ENCODE measurements at regions not wholly inside any gene's neighbourhood (a gene's known extent, or its start where the extent isn't known, plus 50 kb on each side); places are given as distances from the start of the nearest gene placed in this dataset.
"Not testable (repeated sequence)": the region's sequence is repeated elsewhere in the genome, so short reads cannot be mapped to it uniquely, and the experiment has no call there.

DNA sequence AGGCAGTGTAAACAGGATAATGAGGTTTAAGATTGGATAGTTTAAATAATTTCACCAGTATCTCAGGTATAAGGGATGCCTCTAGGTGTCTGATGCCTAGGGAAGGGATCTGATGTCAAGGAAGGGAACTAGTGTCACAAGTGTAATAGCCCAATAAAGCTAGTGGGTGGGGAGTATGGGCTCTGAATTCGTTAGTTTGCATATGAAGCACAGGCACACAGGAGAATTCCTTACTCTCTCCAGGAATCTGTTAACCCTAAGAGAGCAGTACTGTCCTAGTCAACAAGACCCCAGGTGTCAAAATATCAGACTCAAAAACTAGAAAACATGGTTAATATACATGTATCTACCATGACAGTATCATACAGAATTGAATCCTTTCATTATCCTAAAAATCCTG, 352.5 kb upstream of the CYLC2 start:
- ATAC-seq (replicated peaks) = no peak
- H3K27ac Mint-ChIP-seq = no peak overlapping the region
- no peaks in the 10 kb centered on the region for H3K27me3 Mint-ChIP-seq
- H3K9me3 Mint-ChIP-seq = peaks cover 3% of the 10 kb centered on the region
- H3K4me3 Mint-ChIP-seq = no peak overlapping the region
- H3K4me1 Mint-ChIP-seq = no peaks in the 10 kb centered on the region
- H3K36me3 Mint-ChIP-seq (ENCODE audit: low read depth) = no peaks in the 10 kb centered on the region

DNA sequence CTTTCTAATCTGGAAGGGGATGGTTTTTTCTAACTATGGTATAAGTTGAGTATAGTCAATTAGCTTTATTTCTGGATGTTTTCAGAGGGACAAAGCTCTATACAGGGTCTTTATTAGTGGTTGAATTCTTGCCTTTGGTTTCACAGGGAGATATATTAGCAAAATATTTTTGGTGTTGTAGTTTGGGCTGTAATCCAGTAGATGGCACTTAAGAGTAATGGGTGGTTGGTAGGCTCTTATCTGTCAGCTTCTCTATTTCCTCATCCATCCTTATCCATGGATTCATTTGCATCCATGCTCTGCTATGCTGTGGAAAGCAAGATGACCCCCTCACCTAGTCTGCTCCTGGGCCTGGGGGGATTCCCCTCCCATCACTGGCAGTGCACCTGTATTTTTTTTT, 363.6 kb upstream of the CYLC2 start:
- no peak overlapping the region for H3K4me3 Mint-ChIP-seq
- no peaks in the 10 kb centered on the region for H3K27me3 Mint-ChIP-seq
- no peaks in the 10 kb centered on the region for H3K4me1 Mint-ChIP-seq
- no peaks in the 10 kb centered on the region for H3K36me3 Mint-ChIP-seq (ENCODE audit: low read depth)
- H3K27ac Mint-ChIP-seq = no peak overlapping the region
- no peak for ATAC-seq (replicated peaks)
- H3K9me3 Mint-ChIP-seq = peaks cover 13% of the 10 kb centered on the region

DNA sequence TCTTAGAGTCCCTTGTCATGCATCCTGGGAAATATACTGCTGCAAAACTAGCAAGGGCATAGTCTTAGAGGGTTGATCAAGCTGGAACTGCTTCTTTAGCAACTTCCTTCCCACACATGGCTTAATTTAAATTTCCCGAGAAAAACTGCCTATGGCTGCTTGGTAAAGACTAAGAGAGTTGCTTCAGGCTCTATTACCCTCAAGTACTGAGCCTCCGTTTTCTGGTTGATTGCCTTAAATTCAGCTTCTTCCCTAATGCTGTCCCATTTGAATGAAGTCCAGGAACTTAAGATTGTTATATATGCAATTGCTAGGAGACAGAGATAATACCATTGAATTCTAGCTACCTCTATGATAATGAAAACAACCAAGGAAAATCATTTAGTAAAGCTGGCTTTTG, 385.7 kb upstream of the CYLC2 start:
- no peak for ATAC-seq (replicated peaks)

DNA sequence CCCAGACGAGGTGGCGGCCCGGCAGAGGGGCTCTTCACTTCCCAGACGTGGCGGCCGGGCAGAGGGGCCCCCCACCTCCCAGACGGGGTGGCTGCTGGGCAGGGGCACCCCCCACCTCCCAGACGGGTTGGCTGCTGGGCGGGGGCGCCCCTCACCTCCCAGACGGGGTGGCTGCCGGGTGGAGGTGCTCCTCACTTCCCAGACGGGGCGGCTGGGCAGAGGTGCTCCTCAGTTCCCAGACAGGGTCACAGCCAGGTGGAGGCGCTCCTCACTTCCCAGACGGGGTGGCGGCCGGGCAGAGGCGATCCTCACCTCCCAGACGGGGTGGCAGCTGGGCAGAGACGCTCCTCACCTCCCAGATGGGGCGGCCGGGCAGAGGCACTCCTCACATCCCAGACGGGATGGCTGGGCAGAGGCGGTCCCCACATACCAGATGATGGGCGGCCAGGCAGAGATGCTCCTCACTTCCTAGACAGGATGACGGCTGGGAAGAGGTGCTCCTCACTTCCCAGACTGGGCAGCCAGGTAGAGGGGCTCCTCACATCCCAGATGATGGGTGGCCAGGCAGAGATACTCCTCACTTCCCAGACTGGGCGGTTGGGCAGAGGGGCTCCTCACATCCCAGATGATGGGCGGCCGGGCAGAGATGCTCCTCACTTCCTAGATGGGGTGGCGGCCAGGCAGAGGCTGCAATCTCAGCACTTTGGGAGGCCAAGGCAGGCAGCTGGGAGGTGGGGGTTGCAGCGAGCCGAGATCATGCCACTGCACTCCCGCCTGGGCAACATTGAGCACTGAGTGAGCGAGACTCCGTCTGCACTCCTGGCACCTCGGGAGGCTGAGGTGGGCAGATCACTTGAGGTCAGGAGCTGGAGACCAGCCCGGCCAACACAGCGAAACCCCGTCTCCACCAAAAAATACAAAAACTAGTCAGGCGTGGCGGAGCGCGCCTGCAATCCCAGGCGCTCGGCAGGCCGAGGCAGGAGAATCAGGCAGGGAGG, 391.6 kb upstream of the CYLC2 start:
- peaks cover 14% of the 10 kb centered on the region for H3K9me3 Mint-ChIP-seq
- not testable (repeated sequence) for H3K27ac Mint-ChIP-seq; ATAC-seq (replicated peaks); H3K36me3 Mint-ChIP-seq (ENCODE audit: low read depth); H3K4me1 Mint-ChIP-seq; H3K4me3 Mint-ChIP-seq; H3K27me3 Mint-ChIP-seq

More for the DNA sequence above, 385.7 kb upstream of the CYLC2 start:
- H3K9me3 Mint-ChIP-seq = peaks cover 9% of the 10 kb centered on the region
- no peaks in the 10 kb centered on the region for H3K4me1 Mint-ChIP-seq
- no peaks in the 10 kb centered on the region for H3K36me3 Mint-ChIP-seq (ENCODE audit: low read depth)
- H3K27me3 Mint-ChIP-seq = no peaks in the 10 kb centered on the region
- no peak overlapping the region for H3K27ac Mint-ChIP-seq
- no peak overlapping the region for H3K4me3 Mint-ChIP-seq

DNA sequence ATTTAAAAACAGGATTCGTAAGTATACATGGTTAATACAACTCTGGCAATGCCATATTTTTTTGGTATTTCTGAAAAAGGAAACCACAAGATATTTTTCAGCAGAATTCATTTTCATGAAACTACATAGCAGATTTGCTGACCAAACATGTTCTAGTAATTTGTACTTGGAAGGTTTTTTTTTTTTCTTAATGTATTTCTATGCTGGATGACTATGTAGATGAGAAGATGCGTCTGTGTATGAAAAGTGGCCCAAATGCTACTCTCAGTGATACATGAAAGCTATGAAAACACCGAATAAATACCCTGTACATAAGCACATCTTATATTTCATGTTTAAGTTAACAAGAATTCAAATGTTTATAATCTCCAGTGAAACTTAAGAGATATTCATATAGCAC, 400.9 kb upstream of the CYLC2 start:
- Mint-ChIP-seq H3K4me3 (no peak overlapping the region), H3K9me3 (peaks cover 20% of the 10 kb centered on the region)

DNA sequence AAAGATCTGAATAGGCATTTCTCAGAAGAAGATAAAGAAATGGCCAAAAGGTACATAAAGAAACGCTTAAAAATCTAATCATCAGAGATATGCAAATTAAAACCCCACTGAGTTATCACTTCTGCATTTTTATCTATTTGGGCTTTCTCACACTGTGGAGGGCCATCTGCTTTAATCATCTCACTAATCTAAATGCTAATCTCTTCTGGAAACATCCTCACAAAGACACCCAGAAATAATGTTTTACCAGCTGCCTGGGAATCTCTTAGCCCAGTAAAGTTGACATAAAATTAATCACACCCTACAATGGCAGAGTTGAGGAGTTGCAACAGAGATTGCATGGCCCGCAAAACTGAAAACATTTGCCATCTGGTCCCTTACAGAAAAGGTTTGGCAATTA, 407.9 kb upstream of the CYLC2 start:
- H3K4me3 Mint-ChIP-seq = no peak overlapping the region
- no peaks in the 10 kb centered on the region for H3K36me3 Mint-ChIP-seq (ENCODE audit: low read depth)
- H3K27me3 Mint-ChIP-seq = no peaks in the 10 kb centered on the region
- ATAC-seq (replicated peaks) = no peak
- H3K9me3 Mint-ChIP-seq = peaks cover 11% of the 10 kb centered on the region
- no peaks in the 10 kb centered on the region for H3K4me1 Mint-ChIP-seq
- H3K27ac Mint-ChIP-seq = no peak overlapping the region

More for the DNA sequence above, 400.9 kb upstream of the CYLC2 start:
- H3K4me1 Mint-ChIP-seq = no peaks in the 10 kb centered on the region
- no peaks in the 10 kb centered on the region for H3K27me3 Mint-ChIP-seq
- H3K27ac Mint-ChIP-seq = no peak overlapping the region
- no peaks in the 10 kb centered on the region for H3K36me3 Mint-ChIP-seq (ENCODE audit: low read depth)
- no peak for ATAC-seq (replicated peaks)

DNA sequence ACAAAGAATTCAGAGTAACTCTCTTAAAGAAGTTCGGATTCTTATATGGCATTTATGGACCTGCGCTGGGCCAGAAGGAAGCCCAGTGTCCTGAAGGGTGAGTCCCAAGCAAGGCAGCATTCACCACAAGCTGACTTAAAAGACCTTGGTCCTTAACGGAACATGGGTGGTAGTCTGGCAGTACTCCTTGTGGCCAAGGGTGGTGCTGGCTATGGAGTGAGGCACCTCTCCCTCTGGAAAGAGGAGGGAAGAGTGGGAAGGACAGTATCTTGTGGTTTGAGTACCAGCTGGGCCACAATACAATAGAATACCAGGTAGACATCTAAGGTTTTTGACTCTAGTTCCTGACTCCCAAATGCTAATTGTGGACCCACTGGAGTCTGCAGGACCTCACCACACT, 425.7 kb upstream of the CYLC2 start:
- ATAC-seq (replicated peaks) = no peak
- H3K36me3 Mint-ChIP-seq (ENCODE audit: low read depth) = no peaks in the 10 kb centered on the region
- no peaks in the 10 kb centered on the region for H3K27me3 Mint-ChIP-seq
- peaks cover 8% of the 10 kb centered on the region for H3K9me3 Mint-ChIP-seq
- H3K4me1 Mint-ChIP-seq = no peaks in the 10 kb centered on the region
- H3K4me3 Mint-ChIP-seq = no peak overlapping the region
- no peak overlapping the region for H3K27ac Mint-ChIP-seq

DNA sequence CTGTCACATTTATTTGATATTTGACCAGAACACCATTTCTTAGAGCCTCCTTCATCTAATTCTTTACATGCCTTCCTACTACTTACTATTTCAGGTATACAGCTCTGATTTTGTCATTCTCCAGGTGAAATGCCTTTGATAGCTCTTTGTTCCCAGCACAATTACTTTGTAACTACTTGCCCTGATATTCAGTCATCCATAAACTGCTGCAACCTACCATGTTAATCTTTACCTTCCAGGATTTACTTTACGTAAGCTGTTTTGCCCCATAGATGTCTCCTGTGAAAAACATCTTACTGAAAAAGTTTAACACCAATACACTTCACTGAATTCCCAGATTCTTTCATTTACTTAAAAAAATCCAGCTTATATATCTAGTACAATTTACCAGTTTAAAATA, 443.8 kb upstream of the CYLC2 start:
- Mint-ChIP-seq H3K4me1 (no peaks in the 10 kb centered on the region), H3K36me3 (ENCODE audit: low read depth) (no peaks in the 10 kb centered on the region), H3K4me3 (no peak overlapping the region), H3K27me3 (no peaks in the 10 kb centered on the region), H3K9me3 (peaks cover 23% of the 10 kb centered on the region), H3K27ac (no peak overlapping the region)
- ATAC-seq (replicated peaks) = no peak

DNA sequence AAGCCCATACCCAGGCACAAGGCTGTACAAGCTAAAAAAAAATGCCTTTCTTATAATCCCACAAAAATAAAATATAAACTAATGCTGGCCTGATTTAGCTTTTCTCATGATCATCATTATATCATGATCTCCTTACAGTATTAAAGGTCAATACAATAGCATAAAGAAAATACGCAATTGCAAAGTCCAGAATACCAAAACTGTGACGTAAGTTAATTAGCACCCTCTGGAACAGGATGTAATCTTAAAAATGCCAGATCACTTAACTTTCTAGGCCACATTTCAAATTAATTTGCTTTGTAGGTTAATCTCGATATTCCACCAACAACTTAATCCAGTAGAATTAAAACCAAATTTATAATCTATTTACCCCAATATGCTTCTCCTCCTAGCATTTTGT, 444.2 kb upstream of the CYLC2 start:
- Mint-ChIP-seq H3K9me3 (peaks cover 23% of the 10 kb centered on the region), H3K4me1 (no peaks in the 10 kb centered on the region), H3K27ac (no peak overlapping the region), H3K4me3 (no peak overlapping the region), H3K27me3 (no peaks in the 10 kb centered on the region), H3K36me3 (ENCODE audit: low read depth) (no peaks in the 10 kb centered on the region)
- no peak for ATAC-seq (replicated peaks)

DNA sequence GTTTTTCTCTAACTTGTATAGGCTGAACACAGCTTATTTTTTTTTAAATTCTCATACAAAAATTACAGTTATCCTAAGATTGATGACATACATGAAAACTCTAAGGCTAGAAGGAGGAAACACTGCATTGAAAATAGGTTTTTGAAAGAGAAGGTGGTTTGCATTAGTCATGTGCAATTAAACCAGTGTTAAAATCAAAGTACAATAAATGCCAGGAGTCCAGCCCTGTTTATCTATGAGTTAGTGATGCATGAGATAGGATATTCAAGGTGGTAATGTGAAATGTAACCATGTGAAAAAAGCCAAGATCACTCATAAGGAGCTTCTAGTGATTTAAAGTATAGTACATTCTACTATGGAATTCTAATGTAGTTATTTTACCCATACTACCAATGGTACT, 444.9 kb upstream of the CYLC2 start:
- H3K9me3 Mint-ChIP-seq = peaks cover 23% of the 10 kb centered on the region
- no peak overlapping the region for H3K27ac Mint-ChIP-seq
- no peaks in the 10 kb centered on the region for H3K4me1 Mint-ChIP-seq
- H3K27me3 Mint-ChIP-seq = no peaks in the 10 kb centered on the region
- no peak for ATAC-seq (replicated peaks)
- no peak overlapping the region for H3K4me3 Mint-ChIP-seq
- H3K36me3 Mint-ChIP-seq (ENCODE audit: low read depth) = no peaks in the 10 kb centered on the region

DNA sequence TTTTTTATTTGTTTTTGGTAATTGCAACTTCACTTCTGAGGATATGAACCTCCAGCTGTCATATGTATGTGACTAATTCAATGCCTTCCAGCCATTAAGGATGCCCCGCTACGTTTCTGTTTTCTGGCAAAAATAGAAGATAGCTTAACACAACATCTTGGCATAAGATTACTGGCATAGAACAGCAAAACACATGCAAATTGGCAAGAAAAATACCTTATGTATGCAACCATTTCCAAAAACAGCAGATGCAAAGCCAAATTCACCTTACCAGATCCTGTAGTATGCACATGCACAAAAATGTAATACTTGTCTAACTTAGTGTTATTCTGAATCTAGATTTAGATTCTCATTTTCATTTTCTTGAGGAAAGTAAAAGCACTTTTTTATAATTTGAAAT, 461.1 kb upstream of the CYLC2 start:
- H3K27ac Mint-ChIP-seq = no peak overlapping the region
- no peaks in the 10 kb centered on the region for H3K4me1 Mint-ChIP-seq
- no peaks in the 10 kb centered on the region for H3K36me3 Mint-ChIP-seq (ENCODE audit: low read depth)
- ATAC-seq (replicated peaks) = no peak
- H3K9me3 Mint-ChIP-seq = peaks cover 6% of the 10 kb centered on the region
- H3K4me3 Mint-ChIP-seq = no peak overlapping the region
- no peaks in the 10 kb centered on the region for H3K27me3 Mint-ChIP-seq

DNA sequence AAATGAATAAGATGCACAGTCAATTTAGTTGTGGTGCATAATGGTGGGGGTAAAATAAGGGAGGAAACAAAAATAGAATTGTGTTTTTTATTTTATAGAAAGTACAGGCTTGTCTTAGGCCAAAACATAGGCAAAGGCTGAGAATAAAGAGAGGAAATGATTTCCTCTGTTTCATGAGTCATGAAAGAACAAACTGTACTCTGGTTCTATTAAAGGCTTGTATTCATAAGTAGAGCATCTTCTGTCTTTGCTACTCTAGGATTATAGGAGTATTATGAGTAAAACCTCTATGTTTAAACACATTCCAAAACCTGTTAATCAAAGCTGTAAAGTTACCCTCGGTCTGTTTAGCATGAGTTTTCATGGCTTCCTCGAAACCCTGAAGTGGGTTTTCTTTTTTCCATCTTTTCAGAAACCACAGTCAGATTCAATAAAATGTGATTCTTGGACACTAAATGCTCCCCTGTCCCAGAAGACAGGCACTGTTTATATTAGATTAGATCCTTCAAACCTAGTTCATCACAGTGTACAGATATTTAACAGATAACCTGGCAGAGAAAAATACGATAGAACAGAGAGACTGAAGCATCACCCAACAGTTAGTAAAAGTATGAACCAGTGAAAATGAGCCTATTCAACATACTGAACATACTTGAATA, 473.9 kb upstream of the CYLC2 start:
- no peak overlapping the region for H3K27ac Mint-ChIP-seq
- no peak overlapping the region for H3K4me3 Mint-ChIP-seq
- ATAC-seq (replicated peaks) = no peak
- H3K9me3 Mint-ChIP-seq = peaks cover 10% of the 10 kb centered on the region
- no peaks in the 10 kb centered on the region for H3K4me1 Mint-ChIP-seq
- no peaks in the 10 kb centered on the region for H3K36me3 Mint-ChIP-seq (ENCODE audit: low read depth)
- no peaks in the 10 kb centered on the region for H3K27me3 Mint-ChIP-seq

DNA sequence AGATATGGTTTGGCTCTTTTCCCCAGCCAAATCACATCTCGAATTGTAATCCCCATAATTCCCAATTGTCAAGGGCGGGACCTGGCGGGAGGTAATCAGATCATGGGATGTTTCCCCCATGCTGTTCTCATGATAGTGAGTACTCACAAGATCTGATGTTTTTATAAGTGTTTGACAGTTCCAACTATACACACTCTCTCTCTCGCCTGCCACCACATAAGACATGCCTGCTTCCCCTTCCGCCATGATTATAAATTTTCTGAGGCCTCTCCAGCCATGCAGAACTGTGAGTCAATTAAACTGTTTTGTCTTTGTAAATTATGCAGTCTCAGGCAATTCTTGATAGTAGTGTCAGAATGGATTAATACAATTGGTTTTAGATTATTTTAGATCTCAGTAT, 475.7 kb upstream of the CYLC2 start:
- Mint-ChIP-seq H3K4me3 (no peak overlapping the region), H3K27me3 (no peaks in the 10 kb centered on the region), H3K36me3 (ENCODE audit: low read depth) (no peaks in the 10 kb centered on the region), H3K9me3 (peaks cover 17% of the 10 kb centered on the region), H3K27ac (no peak overlapping the region), H3K4me1 (no peaks in the 10 kb centered on the region)
- no peak for ATAC-seq (replicated peaks)

DNA sequence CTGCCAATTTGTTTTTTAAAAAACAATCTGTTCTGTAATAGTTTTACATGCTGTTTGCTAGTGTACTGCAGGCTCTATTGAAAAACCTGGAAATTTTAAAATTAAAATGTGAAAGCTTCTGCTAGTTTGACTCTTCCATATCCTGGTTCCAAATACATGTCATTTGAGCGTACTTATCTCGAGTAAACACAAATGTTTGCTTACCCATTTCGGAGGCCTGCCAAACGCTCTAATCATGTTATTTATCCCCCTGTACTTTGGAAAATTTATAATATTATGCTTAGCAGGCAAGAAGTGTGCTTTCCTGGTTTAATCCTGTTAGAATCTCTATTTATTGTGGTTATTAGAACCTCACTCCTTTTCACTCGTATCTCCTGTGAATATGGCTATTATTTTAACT, 476.8 kb upstream of the CYLC2 start:
- no peak overlapping the region for H3K27ac Mint-ChIP-seq
- no peaks in the 10 kb centered on the region for H3K36me3 Mint-ChIP-seq (ENCODE audit: low read depth)
- no peaks in the 10 kb centered on the region for H3K4me1 Mint-ChIP-seq
- no peaks in the 10 kb centered on the region for H3K27me3 Mint-ChIP-seq
- no peak for ATAC-seq (replicated peaks)
- H3K9me3 Mint-ChIP-seq = peaks cover 17% of the 10 kb centered on the region
- H3K4me3 Mint-ChIP-seq = no peak overlapping the region

DNA sequence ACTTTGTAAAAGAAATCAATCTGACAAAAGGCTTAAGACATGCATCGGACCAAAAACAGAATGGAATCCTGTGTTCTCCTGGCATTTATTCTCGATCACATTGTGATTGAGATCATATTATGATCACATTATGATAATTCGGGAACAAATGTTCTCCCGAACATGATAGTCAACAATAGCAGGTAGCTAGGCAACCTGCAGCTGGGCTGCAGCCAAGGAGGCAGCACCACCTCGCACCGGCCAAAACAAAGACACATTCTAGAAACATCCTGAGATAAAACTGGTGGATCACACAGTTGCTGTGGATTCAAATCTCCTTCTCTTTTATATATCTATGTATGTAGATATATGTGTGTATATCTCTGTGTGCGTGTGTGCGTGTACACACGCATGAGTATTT, 480.6 kb upstream of the CYLC2 start:
- no peak overlapping the region for H3K27ac Mint-ChIP-seq
- H3K4me3 Mint-ChIP-seq = no peak overlapping the region
- no peaks in the 10 kb centered on the region for H3K36me3 Mint-ChIP-seq (ENCODE audit: low read depth)
- ATAC-seq (replicated peaks) = no peak
- peaks cover 17% of the 10 kb centered on the region for H3K9me3 Mint-ChIP-seq
- H3K27me3 Mint-ChIP-seq = no peaks in the 10 kb centered on the region
- no peaks in the 10 kb centered on the region for H3K4me1 Mint-ChIP-seq

Measured in activated T-helper 17 cell treated with anti-CD3 and anti-CD28 coated beads, Interleukin-2, amount 50 U/mL, for 72 hours (primary cell).